GM12874 (cell line): ENCODE measurements at regions not wholly inside any gene's neighbourhood (a gene's known extent, or its start where the extent isn't known, plus 50 kb on each side); places are given as distances from the start of the nearest gene placed in this dataset.

Source experiments
- CTCF ChIP-seq: IDR thresholded peaks from 2 replicates; pipeline ENCODE4 v1.5.1; 2011; ENCODE audit warnings: low read depth, mild to moderate bottlenecking, control low read depth, low read length, moderate library complexity; ENCODE audit not compliant: insufficient read depth

- TF ChIP-seq CTCF = no peak
Observed at GRCh38 chr3:78347176-78347575, 1307.3 kb downstream of the ROBO2 start.

GRCh38 chr3:78348664-78349063 is 1308.8 kb downstream of the ROBO2 start:
- TF ChIP-seq CTCF = no peak

GRCh38 chr3:78349571-78349970 is 1309.7 kb downstream of the ROBO2 start:
- TF ChIP-seq CTCF = no peak

- no peak for TF ChIP-seq CTCF
Observed at GRCh38 chr3:78351334-78351733, 1311.4 kb downstream of the ROBO2 start.

GRCh38 chr3:78353231-78353630 is 1313.3 kb downstream of the ROBO2 start:
- TF ChIP-seq CTCF = no peak

GRCh38 chr3:78360849-78361248 is 1321.0 kb downstream of the ROBO2 start:
- no peak for TF ChIP-seq CTCF

- no peak for TF ChIP-seq CTCF
Observed at GRCh38 chr3:78368636-78369345, 1328.9 kb downstream of the ROBO2 start.

- TF ChIP-seq CTCF = no peak
Observed at GRCh38 chr3:78390221-78390620, 1350.3 kb downstream of the ROBO2 start.
